ENCODE measurements at regions not wholly inside any gene's neighbourhood (a gene's known extent, or its start where the extent isn't known, plus 50 kb on each side); places are given as distances from the start of the nearest gene placed in this dataset.
"Not testable (repeated sequence)": the region's sequence is repeated elsewhere in the genome, so short reads cannot be mapped to it uniquely, and the experiment has no call there.

DNA sequence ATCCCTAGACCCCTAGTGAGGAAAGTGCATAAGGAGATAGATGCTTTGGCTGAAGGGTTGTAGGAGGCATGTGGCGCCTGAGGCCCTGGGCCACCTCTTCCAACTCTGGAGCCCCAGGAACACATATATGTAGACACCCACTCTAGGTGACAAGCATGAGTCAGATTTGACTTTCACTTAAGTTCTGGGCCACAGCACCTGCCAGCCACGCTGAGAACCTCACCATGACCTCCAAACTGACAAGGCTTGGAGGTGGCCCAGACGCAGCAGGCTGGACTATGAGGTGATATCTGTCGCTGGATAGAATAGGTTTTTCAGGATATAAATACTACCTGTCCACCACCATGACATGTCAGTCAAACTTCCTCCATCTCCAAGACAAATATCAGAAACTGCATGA is 894.0 kb upstream of the ZNF722 start:
- H4K12ac ChIP-seq (ENCODE audit: low read depth, low read length), result no peak overlapping the region
- H3K4me2 ChIP-seq (ENCODE audit: low read length), result no peak overlapping the region
- H2BK120ac ChIP-seq (ENCODE audit: insufficient read depth, low read length, poor library complexity), result no peak overlapping the region
- no peak overlapping the region for H2BK12ac ChIP-seq (ENCODE audit: low read length)
- H3K18ac ChIP-seq (ENCODE audit: low read length), result no peak overlapping the region
- no CpG with 5 or more reads among the region's 4 CpGs for WGBS (ENCODE audit: extremely low coverage, insufficient coverage, insufficient read length)
- H3K9me3 ChIP-seq (ENCODE audit: insufficient read depth, low read depth, low read length), result peaks cover 37% of the 10 kb centered on the region
- no peak overlapping the region for H3K4me3 ChIP-seq (ENCODE audit: low read depth, low read length)
- H3K36me3 ChIP-seq (ENCODE audit: control insufficient read depth in 1 of 2, insufficient read depth in 2 of 2, low read length in 2 of 2), result no peaks in the 10 kb centered on the region
- H2BK5ac ChIP-seq (ENCODE audit: low read depth, low read length, poor library complexity), result no peak overlapping the region
- H4K91ac ChIP-seq (ENCODE audit: low read depth, low read length), result no peak overlapping the region
- H3K4me1 ChIP-seq (ENCODE audit: control insufficient read depth in 1 of 2, insufficient read depth in 2 of 2, low read length in 2 of 2), result no peaks in the 10 kb centered on the region
- H2AK5ac ChIP-seq (ENCODE audit: low read length), result no peak overlapping the region
- H3K4ac ChIP-seq (ENCODE audit: low read depth, low read length), result no peak overlapping the region
- H3K27me3 ChIP-seq (ENCODE audit: insufficient read depth, low read length), result no peaks in the 10 kb centered on the region
- H3K79me2 ChIP-seq (ENCODE audit: control insufficient read depth, insufficient read depth, low read length, poor library complexity), result no peaks in the 10 kb centered on the region
- H3K23ac ChIP-seq (ENCODE audit: low read length), result no peak overlapping the region
- H3K79me1 ChIP-seq (ENCODE audit: low read length), result no peaks in the 10 kb centered on the region
- no peak overlapping the region for H3K9ac ChIP-seq (ENCODE audit: low read length)
- H4K8ac ChIP-seq (ENCODE audit: low read depth, low read length), result no peak overlapping the region
- no peak overlapping the region for H3K27ac ChIP-seq (ENCODE audit: low read depth, low read length)
- no peak overlapping the region for H2AFZ ChIP-seq (ENCODE audit: insufficient read depth, low read length, poor library complexity)
- no peak overlapping the region for H3K14ac ChIP-seq (ENCODE audit: low read length)
- no peak for DNase-seq

DNA sequence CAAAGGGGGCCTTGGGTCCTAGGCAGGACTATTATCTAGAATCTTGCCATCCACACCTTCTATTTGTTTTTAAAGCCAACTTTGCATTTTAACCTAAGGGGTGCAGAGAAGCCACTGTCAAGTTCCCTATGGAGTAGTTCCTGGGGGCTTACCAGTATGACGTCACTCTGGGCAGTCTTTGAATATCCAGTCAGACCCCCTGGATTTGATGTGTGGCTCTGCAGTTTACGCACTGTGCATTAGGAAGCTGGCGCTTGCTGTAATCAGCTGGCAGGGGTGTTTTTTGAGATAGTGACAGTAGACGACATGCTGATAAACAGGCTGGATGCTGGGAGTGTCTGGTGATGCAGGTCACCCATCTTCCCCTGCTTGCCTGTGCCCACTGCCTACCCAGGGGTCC is 892.7 kb upstream of the ZNF722 start:
- H3K4ac ChIP-seq (ENCODE audit: low read depth, low read length), result no peak overlapping the region
- H3K79me2 ChIP-seq (ENCODE audit: control insufficient read depth, insufficient read depth, low read length, poor library complexity), result no peaks in the 10 kb centered on the region
- no peak overlapping the region for H3K4me3 ChIP-seq (ENCODE audit: low read depth, low read length)
- H2BK120ac ChIP-seq (ENCODE audit: insufficient read depth, low read length, poor library complexity), result no peak overlapping the region
- peaks cover 29% of the 10 kb centered on the region for H3K9me3 ChIP-seq (ENCODE audit: insufficient read depth, low read depth, low read length)
- H3K79me1 ChIP-seq (ENCODE audit: low read length), result no peaks in the 10 kb centered on the region
- H3K18ac ChIP-seq (ENCODE audit: low read length), result no peak overlapping the region
- no peak overlapping the region for H3K9ac ChIP-seq (ENCODE audit: low read length)
- WGBS (ENCODE audit: extremely low coverage, insufficient coverage, insufficient read length), result no CpG with 5 or more reads among the region's 4 CpGs
- H3K36me3 ChIP-seq (ENCODE audit: control insufficient read depth in 1 of 2, insufficient read depth in 2 of 2, low read length in 2 of 2), result no peaks in the 10 kb centered on the region
- no peak overlapping the region for H2AFZ ChIP-seq (ENCODE audit: insufficient read depth, low read length, poor library complexity)
- no peak overlapping the region for H2BK5ac ChIP-seq (ENCODE audit: low read depth, low read length, poor library complexity)
- no peak for DNase-seq
- no peaks in the 10 kb centered on the region for H3K4me1 ChIP-seq (ENCODE audit: control insufficient read depth in 1 of 2, insufficient read depth in 2 of 2, low read length in 2 of 2)
- no peak overlapping the region for H3K27ac ChIP-seq (ENCODE audit: low read depth, low read length)
- no peak overlapping the region for H3K23ac ChIP-seq (ENCODE audit: low read length)
- no peaks in the 10 kb centered on the region for H3K27me3 ChIP-seq (ENCODE audit: insufficient read depth, low read length)
- no peak overlapping the region for H3K14ac ChIP-seq (ENCODE audit: low read length)
- no peak overlapping the region for H2BK12ac ChIP-seq (ENCODE audit: low read length)
- no peak overlapping the region for H3K4me2 ChIP-seq (ENCODE audit: low read length)
- no peak overlapping the region for H2AK5ac ChIP-seq (ENCODE audit: low read length)
- no peak overlapping the region for H4K12ac ChIP-seq (ENCODE audit: low read depth, low read length)
- no peak overlapping the region for H4K8ac ChIP-seq (ENCODE audit: low read depth, low read length)
- H4K91ac ChIP-seq (ENCODE audit: low read depth, low read length), result no peak overlapping the region

- H2BK120ac ChIP-seq (ENCODE audit: insufficient read depth, low read length, poor library complexity), result no peak overlapping the region
- WGBS (ENCODE audit: extremely low coverage, insufficient coverage, insufficient read length), result no CpG with 5 or more reads among the region's 11 CpGs
- DNase-seq, result no peak
- H3K27ac ChIP-seq (ENCODE audit: low read depth, low read length), result no peak overlapping the region
- no peaks in the 10 kb centered on the region for H3K79me2 ChIP-seq (ENCODE audit: control insufficient read depth, insufficient read depth, low read length, poor library complexity)
- H3K9ac ChIP-seq (ENCODE audit: low read length), result no peak overlapping the region
- no peak overlapping the region for H2AFZ ChIP-seq (ENCODE audit: insufficient read depth, low read length, poor library complexity)
- H3K27me3 ChIP-seq (ENCODE audit: insufficient read depth, low read length), result no peaks in the 10 kb centered on the region
- H3K4me3 ChIP-seq (ENCODE audit: low read depth, low read length), result no peak overlapping the region
- peaks cover 29% of the 10 kb centered on the region for H3K9me3 ChIP-seq (ENCODE audit: insufficient read depth, low read depth, low read length)
- no peak overlapping the region for H3K18ac ChIP-seq (ENCODE audit: low read length)
- H3K4me2 ChIP-seq (ENCODE audit: low read length), result no peak overlapping the region
- no peak overlapping the region for H4K8ac ChIP-seq (ENCODE audit: low read depth, low read length)
- H3K79me1 ChIP-seq (ENCODE audit: low read length), result no peaks in the 10 kb centered on the region
- no peak overlapping the region for H3K4ac ChIP-seq (ENCODE audit: low read depth, low read length)
- H2BK5ac ChIP-seq (ENCODE audit: low read depth, low read length, poor library complexity), result no peak overlapping the region
- no peak overlapping the region for H2BK12ac ChIP-seq (ENCODE audit: low read length)
- H3K14ac ChIP-seq (ENCODE audit: low read length), result no peak overlapping the region
- H3K4me1 ChIP-seq (ENCODE audit: control insufficient read depth in 1 of 2, insufficient read depth in 2 of 2, low read length in 2 of 2), result no peaks in the 10 kb centered on the region
- H4K91ac ChIP-seq (ENCODE audit: low read depth, low read length), result no peak overlapping the region
- H3K23ac ChIP-seq (ENCODE audit: low read length), result no peak overlapping the region
- H2AK5ac ChIP-seq (ENCODE audit: low read length), result no peak overlapping the region
- no peak overlapping the region for H4K12ac ChIP-seq (ENCODE audit: low read depth, low read length)
- H3K36me3 ChIP-seq (ENCODE audit: control insufficient read depth in 1 of 2, insufficient read depth in 2 of 2, low read length in 2 of 2), result no peaks in the 10 kb centered on the region
Observed at GRCh38 chr7:63106506-63107388, 891.9 kb upstream of the ZNF722 start.

DNA sequence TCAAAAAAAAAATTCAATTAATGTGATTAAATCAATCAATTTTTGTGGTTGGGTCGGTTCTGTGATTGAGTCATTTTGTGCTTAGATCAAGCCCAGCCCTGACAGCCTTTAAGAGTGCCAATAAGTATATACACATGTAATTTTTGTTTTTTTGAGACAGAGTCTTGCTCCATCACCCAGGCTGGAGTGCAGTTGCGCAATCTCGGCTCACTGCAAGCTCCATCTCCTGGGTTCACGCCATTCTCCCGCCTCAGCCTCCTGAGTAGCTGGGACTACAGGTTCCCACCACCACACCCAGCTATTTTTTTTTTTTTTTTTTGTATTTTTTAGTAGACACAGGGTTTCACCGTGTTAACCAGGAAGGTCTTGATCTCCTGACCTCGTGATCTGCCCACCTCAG is 887.1 kb upstream of the ZNF722 start:
- H2AK5ac ChIP-seq (ENCODE audit: low read length); H3K36me3 ChIP-seq (ENCODE audit: control insufficient read depth in 1 of 2, insufficient read depth in 2 of 2, low read length in 2 of 2); H4K8ac ChIP-seq (ENCODE audit: low read depth, low read length); DNase-seq; H3K14ac ChIP-seq (ENCODE audit: low read length); H3K27me3 ChIP-seq (ENCODE audit: insufficient read depth, low read length); H3K18ac ChIP-seq (ENCODE audit: low read length); H3K4ac ChIP-seq (ENCODE audit: low read depth, low read length); H3K9ac ChIP-seq (ENCODE audit: low read length); H4K12ac ChIP-seq (ENCODE audit: low read depth, low read length); H2BK5ac ChIP-seq (ENCODE audit: low read depth, low read length, poor library complexity); H3K27ac ChIP-seq (ENCODE audit: low read depth, low read length); H3K23ac ChIP-seq (ENCODE audit: low read length); H4K91ac ChIP-seq (ENCODE audit: low read depth, low read length); H3K4me3 ChIP-seq (ENCODE audit: low read depth, low read length); H2BK12ac ChIP-seq (ENCODE audit: low read length); H3K79me1 ChIP-seq (ENCODE audit: low read length); H3K4me2 ChIP-seq (ENCODE audit: low read length); H2AFZ ChIP-seq (ENCODE audit: insufficient read depth, low read length, poor library complexity); H2BK120ac ChIP-seq (ENCODE audit: insufficient read depth, low read length, poor library complexity); H3K79me2 ChIP-seq (ENCODE audit: control insufficient read depth, insufficient read depth, low read length, poor library complexity); H3K4me1 ChIP-seq (ENCODE audit: control insufficient read depth in 1 of 2, insufficient read depth in 2 of 2, low read length in 2 of 2): not testable (repeated sequence)
- WGBS (ENCODE audit: extremely low coverage, insufficient coverage, insufficient read length), result no CpG with 5 or more reads among the region's 7 CpGs
- peaks cover 35% of the 10 kb centered on the region for H3K9me3 ChIP-seq (ENCODE audit: insufficient read depth, low read depth, low read length)
